ENCODE measurements at regions not wholly inside any gene's neighbourhood (a gene's known extent, or its start where the extent isn't known, plus 50 kb on each side); places are given as distances from the start of the nearest gene placed in this dataset.

DNA sequence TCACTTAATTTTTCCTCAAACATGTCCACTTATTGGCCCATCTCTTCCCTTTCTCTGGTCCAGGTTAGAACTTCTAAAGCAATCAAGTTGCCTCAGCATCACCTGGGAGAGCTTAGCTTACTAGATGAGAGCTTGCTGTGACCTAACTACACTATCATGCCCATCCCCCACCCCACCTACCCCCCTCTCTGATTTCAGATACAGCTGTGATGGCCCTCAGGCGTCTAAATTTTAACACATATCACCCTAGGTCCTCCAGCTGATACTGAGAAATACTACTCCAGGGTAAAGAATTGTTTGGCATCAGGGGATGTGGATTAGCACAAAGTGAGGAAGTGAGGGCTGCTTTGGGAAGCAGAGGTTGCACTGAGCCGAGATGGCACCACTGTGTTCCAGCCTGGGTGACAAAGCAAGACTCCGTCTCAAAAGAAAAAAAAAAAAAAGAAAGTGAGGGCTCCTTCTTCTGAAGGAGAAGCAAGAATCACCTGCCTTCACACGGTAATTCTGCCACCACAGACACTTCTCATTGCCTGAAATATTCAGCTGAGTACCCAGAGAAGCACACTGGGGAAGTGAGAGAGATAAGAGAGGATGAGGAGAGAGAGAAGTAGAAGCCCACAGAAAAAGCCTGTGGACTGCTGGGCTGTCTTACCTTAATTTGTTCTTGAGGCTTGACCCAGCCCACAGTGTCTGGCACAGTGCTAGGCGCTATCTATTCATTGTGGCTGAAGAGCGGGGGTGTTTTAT lies 263.4 kb downstream of the ASXL3 start:
- Histone ChIP-seq H3K27me3 (no peaks in the 10 kb centered on the region), H3K4me3 (no peak overlapping the region), H3K36me3 (replicated peaks in 1 of 2; ENCODE audit: insufficient read depth in 1 of 2, low read depth in 2 of 2) (no peaks in the 10 kb centered on the region), H3K4me1 (peaks cover 12% of the 10 kb centered on the region), H3K9me3 (no peaks in the 10 kb centered on the region), H3K27ac (no peak overlapping the region)
- intact Hi-C loops (cut with DNase I) = no loop called here
- WGBS, 2 donors = 81 to 90% methylated on average over 6 of the region's 6 CpGs
- DNase-seq (no peak), ATAC-seq (no peak)
- TF ChIP-seq POLR2A (IDR thresholded peaks at IDR 0.05) = no peak

DNA sequence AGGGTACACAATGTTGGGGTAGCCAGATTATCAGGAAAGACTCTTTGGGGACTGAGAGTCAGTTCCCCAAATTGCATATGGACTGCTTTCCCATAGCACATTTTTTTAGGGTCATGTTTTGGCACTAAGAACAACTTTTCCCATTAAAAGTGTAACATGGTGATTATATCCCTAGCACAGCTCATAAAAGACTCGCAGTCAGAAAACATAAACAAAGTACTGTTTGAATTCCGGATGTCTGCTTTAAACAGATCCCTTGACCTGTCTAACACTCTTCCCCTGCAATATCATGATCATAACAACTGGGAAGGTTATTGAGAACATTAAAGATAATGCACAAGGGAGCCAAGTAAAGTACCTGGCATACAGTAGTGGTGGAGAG lies 262.2 kb downstream of the ASXL3 start:
- Histone ChIP-seq H3K4me3 (no peak overlapping the region), H3K9me3 (no peaks in the 10 kb centered on the region), H3K27ac (no peak overlapping the region), H3K27me3 (no peaks in the 10 kb centered on the region), H3K36me3 (replicated peaks in 1 of 2; ENCODE audit: insufficient read depth in 1 of 2, low read depth in 2 of 2) (no peaks in the 10 kb centered on the region), H3K4me1 (peaks cover 12% of the 10 kb centered on the region)
- 51 to 68% methylated on average over 2 of the region's 2 CpGs for WGBS, 2 donors
- intact Hi-C loops (cut with DNase I) = no loop called here
- ATAC-seq (no peak), DNase-seq (no peak)
- TF ChIP-seq POLR2A (IDR thresholded peaks at IDR 0.05) = no peak
- TF ChIP-seq, protein P1, sequence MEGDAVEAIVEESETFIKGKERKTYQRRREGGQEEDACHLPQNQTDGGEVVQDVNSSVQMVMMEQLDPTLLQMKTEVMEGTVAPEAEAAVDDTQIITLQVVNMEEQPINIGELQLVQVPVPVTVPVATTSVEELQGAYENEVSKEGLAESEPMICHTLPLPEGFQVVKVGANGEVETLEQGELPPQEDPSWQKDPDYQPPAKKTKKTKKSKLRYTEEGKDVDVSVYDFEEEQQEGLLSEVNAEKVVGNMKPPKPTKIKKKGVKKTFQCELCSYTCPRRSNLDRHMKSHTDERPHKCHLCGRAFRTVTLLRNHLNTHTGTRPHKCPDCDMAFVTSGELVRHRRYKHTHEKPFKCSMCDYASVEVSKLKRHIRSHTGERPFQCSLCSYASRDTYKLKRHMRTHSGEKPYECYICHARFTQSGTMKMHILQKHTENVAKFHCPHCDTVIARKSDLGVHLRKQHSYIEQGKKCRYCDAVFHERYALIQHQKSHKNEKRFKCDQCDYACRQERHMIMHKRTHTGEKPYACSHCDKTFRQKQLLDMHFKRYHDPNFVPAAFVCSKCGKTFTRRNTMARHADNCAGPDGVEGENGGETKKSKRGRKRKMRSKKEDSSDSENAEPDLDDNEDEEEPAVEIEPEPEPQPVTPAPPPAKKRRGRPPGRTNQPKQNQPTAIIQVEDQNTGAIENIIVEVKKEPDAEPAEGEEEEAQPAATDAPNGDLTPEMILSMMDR (IDR thresholded peaks at IDR 0.05) = no peak

DNA sequence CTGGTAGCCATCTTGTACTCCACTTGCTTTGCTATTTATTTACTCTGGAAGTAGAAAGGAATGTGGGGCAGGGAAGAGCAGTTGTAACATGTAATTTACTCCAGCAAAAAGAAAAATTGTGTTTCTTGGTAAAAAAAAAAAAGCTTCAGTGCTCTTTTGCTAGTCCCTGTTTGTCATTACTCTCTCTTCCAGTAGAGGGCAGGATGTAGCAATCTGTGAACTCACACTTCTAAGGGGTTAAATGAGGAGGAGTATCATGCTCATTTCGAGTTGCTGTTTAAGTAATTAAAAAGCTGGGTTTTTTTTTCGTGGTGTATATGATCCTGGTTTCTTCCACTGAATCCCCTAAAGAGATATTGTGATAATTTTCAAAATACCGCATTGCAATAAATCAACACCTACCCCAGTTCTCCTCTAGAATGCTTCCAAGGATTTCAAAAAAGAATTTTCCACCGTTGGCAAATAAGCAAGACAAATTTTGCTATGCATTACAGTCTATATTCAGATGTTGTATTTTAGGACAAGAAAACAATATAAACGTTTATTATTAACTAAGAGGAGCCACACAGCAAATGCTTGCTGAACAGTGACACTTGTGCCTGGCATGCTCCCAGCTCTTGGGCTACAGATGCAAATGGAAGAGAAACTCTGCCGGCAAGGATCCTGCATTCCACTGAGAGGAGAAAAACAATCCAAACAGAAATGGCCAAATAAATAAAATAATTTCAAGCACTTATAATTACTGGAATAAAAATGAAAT lies 261.6 kb downstream of the ASXL3 start:
- no peaks in the 10 kb centered on the region for H3K27me3 ChIP-seq
- no peak overlapping the region for H3K4me3 ChIP-seq
- ATAC-seq (peak; percentile 71), DNase-seq (peak in 3 of 4 donors; percentile 41 to 63 (median 56))
- WGBS, 2 donors = 3 to 5% methylated on average over 6 of the region's 6 CpGs
- no peaks in the 10 kb centered on the region for H3K36me3 ChIP-seq (replicated peaks in 1 of 2; ENCODE audit: insufficient read depth in 1 of 2, low read depth in 2 of 2)
- TF ChIP-seq, protein P1 (IDR thresholded peaks at IDR 0.05) = peak; percentile 36 to 68 (median 61)
- TF ChIP-seq POLR2A (IDR thresholded peaks at IDR 0.05) = no peak
- no peak overlapping the region for H3K27ac ChIP-seq
- peaks cover 12% of the 10 kb centered on the region for H3K4me1 ChIP-seq
- no peaks in the 10 kb centered on the region for H3K9me3 ChIP-seq
- intact Hi-C loops (cut with DNase I) = no loop called here

DNA sequence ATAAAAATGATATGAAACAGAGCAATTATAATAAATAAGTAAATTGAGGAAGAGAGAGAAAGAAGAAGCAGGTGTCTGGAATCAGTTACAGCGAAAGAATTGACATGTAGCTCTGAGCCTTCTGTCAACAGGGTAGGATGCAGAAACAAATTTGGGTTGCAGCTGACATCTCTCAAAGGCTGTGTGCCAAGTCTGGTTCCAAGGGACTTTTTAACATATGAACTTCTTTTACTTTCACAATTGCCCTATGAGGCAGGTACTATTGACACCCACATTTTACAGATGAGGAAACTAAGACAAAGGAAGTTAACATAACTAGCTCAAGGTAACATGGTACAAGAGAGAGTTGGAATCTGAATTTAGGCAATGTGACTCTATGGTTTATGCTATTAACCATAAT lies 260.0 kb downstream of the ASXL3 start:
- no peak overlapping the region for H3K4me3 ChIP-seq
- H3K27ac ChIP-seq = no peak overlapping the region
- no peaks in the 10 kb centered on the region for H3K36me3 ChIP-seq (replicated peaks in 1 of 2; ENCODE audit: insufficient read depth in 1 of 2, low read depth in 2 of 2)
- DNase-seq (no peak), ATAC-seq (no peak)
- intact Hi-C loops (cut with DNase I) = no loop called here
- peaks cover 12% of the 10 kb centered on the region for H3K4me1 ChIP-seq
- no peaks in the 10 kb centered on the region for H3K9me3 ChIP-seq
- no peaks in the 10 kb centered on the region for H3K27me3 ChIP-seq
- 89 to 94% methylated on average over 1 of the region's 1 CpG for WGBS, 2 donors
- TF ChIP-seq, protein P1 (IDR thresholded peaks at IDR 0.05) = no peak
- TF ChIP-seq POLR2A (IDR thresholded peaks at IDR 0.05) = no peak

DNA sequence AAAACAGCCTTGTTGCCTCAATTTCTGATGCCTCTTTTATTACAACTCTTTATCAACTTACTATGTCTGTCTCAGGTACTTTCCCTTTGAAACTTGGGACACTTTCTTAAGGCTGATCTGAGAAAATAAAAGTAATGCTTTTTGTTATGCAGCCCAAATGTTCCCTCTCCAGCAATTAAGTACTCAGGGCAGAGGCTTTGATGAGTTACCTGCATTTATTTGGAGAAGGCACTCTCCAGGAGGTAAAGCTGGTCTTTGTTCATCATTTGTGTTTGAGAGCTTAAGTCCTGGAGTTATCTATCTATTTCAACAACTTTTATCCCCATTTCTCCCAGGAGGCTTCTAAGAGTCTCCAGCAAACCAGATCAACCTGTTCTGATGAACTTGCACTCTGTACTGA lies 259.2 kb downstream of the ASXL3 start:
- DNase-seq (no peak), ATAC-seq (no peak)
- Histone ChIP-seq H3K36me3 (replicated peaks in 1 of 2; ENCODE audit: insufficient read depth in 1 of 2, low read depth in 2 of 2) (no peaks in the 10 kb centered on the region), H3K4me3 (no peak overlapping the region), H3K27ac (no peak overlapping the region), H3K27me3 (no peaks in the 10 kb centered on the region), H3K4me1 (peaks cover 12% of the 10 kb centered on the region), H3K9me3 (no peaks in the 10 kb centered on the region)
- no peak for TF ChIP-seq POLR2A (IDR thresholded peaks at IDR 0.05)
- TF ChIP-seq, protein P1 (IDR thresholded peaks at IDR 0.05) = no peak
- intact Hi-C loops (cut with DNase I) = no loop called here

All from body of pancreas (tissue), 4 donors.